Kidney (tissue), 13 donors: ENCODE measurements at regions not wholly inside any gene's neighbourhood (a gene's known extent, or its start where the extent isn't known, plus 50 kb on each side); places are given as distances from the start of the nearest gene placed in this dataset.
"Not testable (repeated sequence)": the region's sequence is repeated elsewhere in the genome, so short reads cannot be mapped to it uniquely, and the experiment has no call there.

Experiments used
- DNase-seq, 5 donors: peaks; one replicate each; pipeline ENCODE4 v3.0.0-alpha.2; 2013 to 2020
- FAIRE-seq: peaks from 2 replicates; lab custom pipeline; 2012; peaks lifted over from hg19 to GRCh38; lab: Jason Lieb, UNC
- H3K27ac ChIP-seq, 2 donors: one replicate each; pipeline ENCODE4 v1.7.0; 2013; ENCODE audit warnings: low read depth in 2 of 2, low read length in 2 of 2, inconsistent platforms in 1 of 2
- H3K27me3 ChIP-seq: one replicate; pipeline ENCODE4 v1.7.1; 2013; ENCODE audit warnings: low read length, inconsistent platforms; ENCODE audit not compliant: control insufficient read depth, insufficient read depth
- H3K36me3 ChIP-seq, 3 donors: one replicate each; pipeline versions ENCODE4 v1.7.0 to v1.7.1; 2013; ENCODE audit warnings: low read length in 3 of 3, control low read depth in 1 of 3, inconsistent platforms in 1 of 3; ENCODE audit not compliant: insufficient read depth in 3 of 3, control insufficient read depth in 2 of 3
- H3K4me1 ChIP-seq, 3 donors: one replicate each; pipeline versions ENCODE4 v1.7.0 to v1.7.1; 2013; ENCODE audit warnings: low read length in 3 of 3, inconsistent platforms in 1 of 3, low read depth in 1 of 3; ENCODE audit not compliant: control insufficient read depth in 2 of 3, insufficient read depth in 2 of 3
- H3K4me3 ChIP-seq, 3 donors: one replicate each; pipeline versions ENCODE4 v1.7.0 to v1.8.1; 2013; ENCODE audit warnings: low read length in 3 of 3, control low read depth in 1 of 3, inconsistent platforms in 1 of 3
- H3K9ac ChIP-seq, 3 donors: one replicate each; pipeline versions ENCODE4 v1.7.0 to v1.7.1; 2013; ENCODE audit warnings: low read length in 3 of 3, control low read depth in 1 of 3, inconsistent platforms in 1 of 3
- H3K9me3 ChIP-seq, 3 donors: one replicate each; pipeline versions ENCODE4 v1.7.0 to v1.7.1; 2013; ENCODE audit warnings: low read length in 3 of 3, control low read depth in 1 of 3, inconsistent platforms in 1 of 3; ENCODE audit not compliant: control insufficient read depth in 2 of 3, insufficient read depth in 1 of 3
- CTCF ChIP-seq: IDR thresholded peaks from 3 replicates; pipeline ENCODE4 v1.5.1; 2012; ENCODE audit warnings: mild to moderate bottlenecking, moderate library complexity, borderline replicate concordance; ENCODE audit not compliant: insufficient read depth; ENCODE audit errors: extremely low read depth
- intact Hi-C: fragments of 100-400 bp; cut with DNase I; formaldehyde crosslinking; loops from one replicate; pipeline ENCODE4 v1.11.1; 2022
- donor health status: control.
- donor health status: control.
- donor health status: control.
- donor health status: control.
- donor health status: control.
- donor health status: DM: yes; HTN: yes; CAD: no.
- donor health status: Normal renal cell carcinoma (clear cell type).

- intact Hi-C loops, result no loop called here
- DNase-seq (no peak), FAIRE-seq (no peak)
- H3K36me3 ChIP-seq, result no peaks in the 10 kb centered on the region
- no peak overlapping the region for H3K4me3 ChIP-seq
- H3K9me3 ChIP-seq, result no peaks in the 10 kb centered on the region
- no peaks in the 10 kb centered on the region for H3K27me3 ChIP-seq
- H3K4me1 ChIP-seq, result no peaks in the 10 kb centered on the region
- H3K27ac ChIP-seq, result no peak overlapping the region
- TF ChIP-seq CTCF, result no peak
- no peak overlapping the region for H3K9ac ChIP-seq
Measured at GRCh38 chr2:62391696-62392095, 114.3 kb downstream of the TMEM17 start.

- H3K36me3 ChIP-seq, H3K4me3 ChIP-seq, H3K27ac ChIP-seq, FAIRE-seq, intact Hi-C loops, DNase-seq, H3K9ac ChIP-seq, H3K9me3 ChIP-seq, H3K4me1 ChIP-seq, H3K27me3 ChIP-seq: not testable (repeated sequence)
Measured at GRCh38 chr2:62386378-62386777, 119.6 kb downstream of the TMEM17 start.

- intact Hi-C loops, result no loop called here
- Histone ChIP-seq H3K4me3 (no peak overlapping the region), H3K27me3 (no peaks in the 10 kb centered on the region), H3K4me1 (peaks cover 0 to 13% (median 5%) of the 10 kb centered on the region in 3 donors), H3K9me3 (peaks cover 0 to 3% (median 0%) of the 10 kb centered on the region in 3 donors), H3K27ac (no peak overlapping the region), H3K9ac (no peak overlapping the region), H3K36me3 (no peaks in the 10 kb centered on the region)
- TF ChIP-seq CTCF, result no peak
- no peak for DNase-seq
- FAIRE-seq, result no peak
Measured at GRCh38 chr2:62383846-62384245, 122.1 kb downstream of the TMEM17 start.

- H3K27ac ChIP-seq, result peak overlapping the region in 1 of 2 donors; percentile 23
- FAIRE-seq (no peak), DNase-seq (peak in 2 of 5 donors; percentile 22 to 30)
- H3K9me3 ChIP-seq, result peaks cover 0 to 3% (median 0%) of the 10 kb centered on the region in 3 donors
- no peaks in the 10 kb centered on the region for H3K36me3 ChIP-seq
- H3K27me3 ChIP-seq, result no peaks in the 10 kb centered on the region
- H3K4me3 ChIP-seq, result no peak overlapping the region
- no peak overlapping the region for H3K9ac ChIP-seq
- no peak for TF ChIP-seq CTCF
- peaks cover 0 to 13% (median 5%) of the 10 kb centered on the region in 3 donors for H3K4me1 ChIP-seq
- intact Hi-C loops, result no loop called here
Measured at GRCh38 chr2:62382757-62383156, 123.2 kb downstream of the TMEM17 start.
